GM12878 (cell line): ENCODE measurements at regions not wholly inside any gene's neighbourhood (a gene's known extent, or its start where the extent isn't known, plus 50 kb on each side); places are given as distances from the start of the nearest gene placed in this dataset.

Source experiments
- USF1 ChIP-seq: IDR thresholded peaks from 2 replicates; pipeline ENCODE4 v1.6.1; 2011; ENCODE audit warnings: borderline replicate concordance, low read depth, mild to moderate bottlenecking, moderate library complexity, mixed read lengths, low read length; ENCODE audit not compliant: insufficient read depth; ENCODE audit errors: extremely low read length
- TF ChIP-seq, protein P1 (sequence below): IDR thresholded peaks from 2 replicates; pipeline ENCODE4 v1.6.1; 2012; ENCODE audit warnings: improper control_type of control experiment, low read depth, low read length; ENCODE audit not compliant: insufficient replicate concordance
- TF ChIP-seq, protein P2 (sequence below): fragments of 450-650 bp; IDR thresholded peaks from 2 replicates; pipeline ENCODE4 v1.6.1; 2017; ENCODE audit warnings: antibody characterized with exemption, mild to moderate bottlenecking, moderate library complexity

- TF ChIP-seq, protein P1, sequence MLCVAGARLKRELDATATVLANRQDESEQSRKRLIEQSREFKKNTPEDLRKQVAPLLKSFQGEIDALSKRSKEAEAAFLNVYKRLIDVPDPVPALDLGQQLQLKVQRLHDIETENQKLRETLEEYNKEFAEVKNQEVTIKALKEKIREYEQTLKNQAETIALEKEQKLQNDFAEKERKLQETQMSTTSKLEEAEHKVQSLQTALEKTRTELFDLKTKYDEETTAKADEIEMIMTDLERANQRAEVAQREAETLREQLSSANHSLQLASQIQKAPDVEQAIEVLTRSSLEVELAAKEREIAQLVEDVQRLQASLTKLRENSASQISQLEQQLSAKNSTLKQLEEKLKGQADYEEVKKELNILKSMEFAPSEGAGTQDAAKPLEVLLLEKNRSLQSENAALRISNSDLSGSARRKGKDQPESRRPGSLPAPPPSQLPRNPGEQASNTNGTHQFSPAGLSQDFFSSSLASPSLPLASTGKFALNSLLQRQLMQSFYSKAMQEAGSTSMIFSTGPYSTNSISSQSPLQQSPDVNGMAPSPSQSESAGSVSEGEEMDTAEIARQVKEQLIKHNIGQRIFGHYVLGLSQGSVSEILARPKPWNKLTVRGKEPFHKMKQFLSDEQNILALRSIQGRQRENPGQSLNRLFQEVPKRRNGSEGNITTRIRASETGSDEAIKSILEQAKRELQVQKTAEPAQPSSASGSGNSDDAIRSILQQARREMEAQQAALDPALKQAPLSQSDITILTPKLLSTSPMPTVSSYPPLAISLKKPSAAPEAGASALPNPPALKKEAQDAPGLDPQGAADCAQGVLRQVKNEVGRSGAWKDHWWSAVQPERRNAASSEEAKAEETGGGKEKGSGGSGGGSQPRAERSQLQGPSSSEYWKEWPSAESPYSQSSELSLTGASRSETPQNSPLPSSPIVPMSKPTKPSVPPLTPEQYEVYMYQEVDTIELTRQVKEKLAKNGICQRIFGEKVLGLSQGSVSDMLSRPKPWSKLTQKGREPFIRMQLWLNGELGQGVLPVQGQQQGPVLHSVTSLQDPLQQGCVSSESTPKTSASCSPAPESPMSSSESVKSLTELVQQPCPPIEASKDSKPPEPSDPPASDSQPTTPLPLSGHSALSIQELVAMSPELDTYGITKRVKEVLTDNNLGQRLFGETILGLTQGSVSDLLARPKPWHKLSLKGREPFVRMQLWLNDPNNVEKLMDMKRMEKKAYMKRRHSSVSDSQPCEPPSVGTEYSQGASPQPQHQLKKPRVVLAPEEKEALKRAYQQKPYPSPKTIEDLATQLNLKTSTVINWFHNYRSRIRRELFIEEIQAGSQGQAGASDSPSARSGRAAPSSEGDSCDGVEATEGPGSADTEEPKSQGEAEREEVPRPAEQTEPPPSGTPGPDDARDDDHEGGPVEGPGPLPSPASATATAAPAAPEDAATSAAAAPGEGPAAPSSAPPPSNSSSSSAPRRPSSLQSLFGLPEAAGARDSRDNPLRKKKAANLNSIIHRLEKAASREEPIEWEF = no peak
- TF ChIP-seq, protein P2, sequence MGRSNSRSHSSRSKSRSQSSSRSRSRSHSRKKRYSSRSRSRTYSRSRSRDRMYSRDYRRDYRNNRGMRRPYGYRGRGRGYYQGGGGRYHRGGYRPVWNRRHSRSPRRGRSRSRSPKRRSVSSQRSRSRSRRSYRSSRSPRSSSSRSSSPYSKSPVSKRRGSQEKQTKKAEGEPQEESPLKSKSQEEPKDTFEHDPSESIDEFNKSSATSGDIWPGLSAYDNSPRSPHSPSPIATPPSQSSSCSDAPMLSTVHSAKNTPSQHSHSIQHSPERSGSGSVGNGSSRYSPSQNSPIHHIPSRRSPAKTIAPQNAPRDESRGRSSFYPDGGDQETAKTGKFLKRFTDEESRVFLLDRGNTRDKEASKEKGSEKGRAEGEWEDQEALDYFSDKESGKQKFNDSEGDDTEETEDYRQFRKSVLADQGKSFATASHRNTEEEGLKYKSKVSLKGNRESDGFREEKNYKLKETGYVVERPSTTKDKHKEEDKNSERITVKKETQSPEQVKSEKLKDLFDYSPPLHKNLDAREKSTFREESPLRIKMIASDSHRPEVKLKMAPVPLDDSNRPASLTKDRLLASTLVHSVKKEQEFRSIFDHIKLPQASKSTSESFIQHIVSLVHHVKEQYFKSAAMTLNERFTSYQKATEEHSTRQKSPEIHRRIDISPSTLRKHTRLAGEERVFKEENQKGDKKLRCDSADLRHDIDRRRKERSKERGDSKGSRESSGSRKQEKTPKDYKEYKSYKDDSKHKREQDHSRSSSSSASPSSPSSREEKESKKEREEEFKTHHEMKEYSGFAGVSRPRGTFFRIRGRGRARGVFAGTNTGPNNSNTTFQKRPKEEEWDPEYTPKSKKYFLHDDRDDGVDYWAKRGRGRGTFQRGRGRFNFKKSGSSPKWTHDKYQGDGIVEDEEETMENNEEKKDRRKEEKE = no peak
- TF ChIP-seq USF1 = no peak
These were observed 78.0 kb upstream of the CCDC160 start (continued) for GRCh38 chrX:134158821-134159512.
